AG09309 (cell line): ENCODE measurements at regions not wholly inside any gene's neighbourhood (a gene's known extent, or its start where the extent isn't known, plus 50 kb on each side); places are given as distances from the start of the nearest gene placed in this dataset.

ENCODE experiments used
- DNase-seq: peaks from one replicate; pipeline ENCODE4 v3.0.0-alpha.2; 2010; ENCODE audit warnings: low read depth
- H3K4me3 ChIP-seq: 2 replicates; pipeline ENCODE4 v1.5.1; 2011; ENCODE audit warnings: mild to moderate bottlenecking, low read depth, low read length, moderate library complexity; ENCODE audit not compliant: control insufficient read depth
- CTCF ChIP-seq: IDR thresholded peaks from 2 replicates; pipeline ENCODE4 v1.5.1; 2011; ENCODE audit warnings: mild to moderate bottlenecking, low read depth, low read length, inconsistent platforms; ENCODE audit not compliant: insufficient read depth, control insufficient read depth; ENCODE audit errors: missing control alignments

GRCh38 chr13:23506071-23506806 is 64.0 kb upstream of the TNFRSF19 start:
- no peak overlapping the region for H3K4me3 ChIP-seq
- no peak for DNase-seq
- no peak for TF ChIP-seq CTCF

- H3K4me3 ChIP-seq = no peak overlapping the region
- no peak for TF ChIP-seq CTCF
- DNase-seq = no peak
These were observed 63.4 kb upstream of the TNFRSF19 start for GRCh38 chr13:23506807-23507291.

GRCh38 chr13:23509781-23510543 is 60.2 kb upstream of the TNFRSF19 start:
- peak; percentile 53 for DNase-seq
- TF ChIP-seq CTCF = peak; percentile 9
- H3K4me3 ChIP-seq = no peak overlapping the region

GRCh38 chr13:23510544-23510916 is 59.7 kb upstream of the TNFRSF19 start:
- DNase-seq = peak; percentile 44
- TF ChIP-seq CTCF = no peak
- H3K4me3 ChIP-seq = no peak overlapping the region

GRCh38 chr13:23510979-23511735 is 59.1 kb upstream of the TNFRSF19 start:
- no peak for DNase-seq
- TF ChIP-seq CTCF = peak; percentile 27

GRCh38 chr13:23512762-23513395 is 57.3 kb upstream of the TNFRSF19 start:
- no peak for TF ChIP-seq CTCF
- H3K4me3 ChIP-seq = no peak overlapping the region
- no peak for DNase-seq

More at GRCh38 chr13:23510979-23511735, 59.1 kb upstream of the TNFRSF19 start:
- no peak overlapping the region for H3K4me3 ChIP-seq
